HG03064 (cell line): ENCODE measurements at regions not wholly inside any gene's neighbourhood (a gene's known extent, or its start where the extent isn't known, plus 50 kb on each side); places are given as distances from the start of the nearest gene placed in this dataset.

Source experiments
- ATAC-seq: cut with Tn5 transposase; IDR thresholded peaks from one replicate; pipeline ENCODE4 v1.9.1; 2021; ENCODE audit warnings: low read depth; ENCODE audit not compliant: unreplicated experiment

DNA sequence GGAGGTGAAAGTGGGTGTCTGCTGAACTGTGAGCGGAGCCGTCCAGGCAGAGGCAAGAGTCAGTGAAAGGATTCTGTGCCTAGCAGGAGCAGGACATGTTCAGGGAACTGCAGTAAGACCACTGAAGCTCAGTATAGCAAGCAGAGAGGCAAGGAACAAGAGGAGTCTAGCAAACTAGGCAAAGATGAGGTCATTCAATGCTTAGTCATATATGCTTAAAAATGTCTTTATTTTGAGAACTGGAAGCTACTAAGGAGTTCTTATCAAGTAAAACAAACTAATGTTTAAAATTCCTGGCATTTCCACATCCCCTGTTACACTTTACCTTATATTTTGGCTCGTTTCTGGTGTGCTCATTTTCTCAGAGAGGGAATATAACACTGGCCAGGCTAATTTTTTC, 913.4 kb downstream of the CBLN2 start:
- no peak for ATAC-seq

DNA sequence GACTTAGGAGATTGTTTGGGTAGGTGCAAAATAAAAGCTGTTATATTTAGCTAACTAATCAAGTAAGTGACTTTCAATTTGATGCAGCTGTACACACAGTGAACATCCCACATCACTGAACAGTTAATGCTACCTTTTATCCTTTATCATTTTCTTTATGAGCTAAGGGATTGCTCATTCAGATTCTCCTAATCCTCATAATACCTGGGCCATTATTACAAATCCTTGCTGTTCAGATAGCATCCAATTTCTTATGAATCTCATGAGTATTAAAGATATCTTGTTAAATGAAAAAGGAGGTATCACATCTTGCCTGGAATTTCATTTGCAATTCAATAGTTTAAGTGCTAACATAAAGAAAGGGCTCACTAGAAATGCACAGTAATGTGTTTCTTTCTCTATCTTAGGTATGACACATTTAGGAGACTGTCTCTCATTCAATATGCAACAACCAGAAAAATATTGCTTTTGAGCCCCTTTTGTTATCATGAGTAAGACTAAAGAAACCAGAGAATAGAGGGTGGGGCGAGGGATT, 918.5 kb downstream of the CBLN2 start:
- no peak for ATAC-seq

DNA sequence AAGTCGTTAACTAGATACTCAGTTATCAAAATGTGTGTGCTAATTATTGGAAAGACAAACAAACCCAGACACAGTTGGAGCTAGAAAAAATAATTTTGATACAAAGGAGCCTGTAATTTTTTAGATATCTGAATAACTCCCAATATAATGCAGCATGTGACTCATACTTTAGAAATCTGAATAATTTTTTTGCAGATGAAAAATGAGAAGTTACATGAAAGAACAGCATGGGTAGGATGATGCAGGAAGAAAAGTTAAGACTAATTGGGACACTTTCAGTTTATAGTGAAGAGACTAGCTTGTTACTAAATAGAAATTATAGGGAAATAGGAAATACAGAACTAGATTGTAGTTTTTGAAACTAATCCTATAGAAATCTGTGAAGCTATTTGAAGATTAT, 945.8 kb downstream of the CBLN2 start:
- ATAC-seq = no peak

DNA sequence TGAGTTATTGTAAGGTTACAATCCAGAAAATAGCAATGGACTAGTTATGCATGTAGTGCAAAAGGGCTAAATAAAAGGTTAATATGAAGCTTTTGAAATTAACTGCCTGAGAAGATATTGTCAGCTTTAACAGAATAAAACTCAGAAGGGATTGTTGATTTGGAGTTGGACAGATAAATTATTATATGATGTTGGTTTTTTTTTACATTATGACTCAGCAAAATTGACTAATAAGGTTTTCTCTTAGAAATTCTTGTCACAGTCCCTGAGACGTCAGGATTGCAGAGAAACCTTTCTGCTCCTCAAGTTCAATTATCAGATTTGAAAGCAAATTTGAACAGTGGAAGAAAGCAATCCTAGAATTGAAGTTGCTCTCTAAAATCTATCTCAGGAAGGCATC, 946.9 kb downstream of the CBLN2 start:
- ATAC-seq = no peak

DNA sequence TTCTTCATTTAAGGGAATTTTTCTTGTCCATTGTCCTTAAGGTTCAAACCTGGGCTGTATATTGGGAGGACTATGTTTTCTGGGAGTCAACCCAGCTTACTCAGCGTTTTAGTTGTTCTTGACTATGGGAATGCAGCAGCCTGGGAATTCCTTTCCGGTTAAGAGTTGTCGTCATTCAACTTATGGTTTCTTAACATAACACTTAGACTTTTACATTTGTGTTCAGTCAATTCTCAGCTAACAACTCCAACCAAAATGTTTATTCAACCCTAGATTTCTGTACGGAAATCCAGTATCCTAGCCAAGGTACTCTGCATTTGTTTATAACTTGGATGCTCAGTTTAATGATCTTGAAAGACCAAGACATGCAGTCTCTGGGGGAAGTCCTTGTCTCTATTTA, 960.9 kb downstream of the CBLN2 start:
- ATAC-seq = no peak

DNA sequence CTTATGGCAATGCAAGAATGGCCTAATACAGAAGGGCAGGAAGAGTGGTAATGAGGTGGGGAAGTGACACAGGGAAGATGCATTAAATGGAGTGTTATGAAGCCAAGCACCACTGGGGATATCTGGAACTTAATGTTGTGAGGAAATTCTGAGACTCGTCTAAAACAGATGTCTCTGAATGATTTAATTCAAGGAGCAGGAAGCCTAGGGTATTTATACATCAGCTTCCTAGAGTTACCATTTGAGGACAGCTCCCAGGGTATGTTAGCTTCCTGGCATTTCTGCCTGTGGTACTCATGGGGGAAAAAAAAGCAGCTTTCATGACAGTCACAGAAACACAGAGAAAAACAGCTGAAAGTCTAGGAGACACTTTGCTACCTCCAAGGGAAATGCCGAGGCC, 989.5 kb downstream of the CBLN2 start:
- ATAC-seq = no peak

DNA sequence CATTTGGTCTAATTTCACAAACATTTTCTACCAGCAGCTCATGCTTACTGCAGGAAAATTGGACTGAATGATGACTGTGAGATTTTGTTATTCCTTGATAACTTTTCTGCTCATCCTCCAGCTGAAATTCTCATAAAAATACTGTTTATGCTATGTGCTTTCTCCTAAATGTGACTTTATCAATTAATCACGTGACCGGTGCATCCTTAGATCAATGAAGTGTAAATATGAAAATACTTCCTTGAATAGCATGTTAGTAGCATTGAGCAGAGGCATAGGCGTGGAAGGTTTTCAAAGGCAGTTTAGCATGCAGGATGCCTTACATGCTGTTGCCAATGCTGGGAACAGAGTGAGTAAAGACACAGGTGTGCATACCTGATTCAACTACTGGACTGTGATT, 1002.5 kb downstream of the CBLN2 start:
- no peak for ATAC-seq

DNA sequence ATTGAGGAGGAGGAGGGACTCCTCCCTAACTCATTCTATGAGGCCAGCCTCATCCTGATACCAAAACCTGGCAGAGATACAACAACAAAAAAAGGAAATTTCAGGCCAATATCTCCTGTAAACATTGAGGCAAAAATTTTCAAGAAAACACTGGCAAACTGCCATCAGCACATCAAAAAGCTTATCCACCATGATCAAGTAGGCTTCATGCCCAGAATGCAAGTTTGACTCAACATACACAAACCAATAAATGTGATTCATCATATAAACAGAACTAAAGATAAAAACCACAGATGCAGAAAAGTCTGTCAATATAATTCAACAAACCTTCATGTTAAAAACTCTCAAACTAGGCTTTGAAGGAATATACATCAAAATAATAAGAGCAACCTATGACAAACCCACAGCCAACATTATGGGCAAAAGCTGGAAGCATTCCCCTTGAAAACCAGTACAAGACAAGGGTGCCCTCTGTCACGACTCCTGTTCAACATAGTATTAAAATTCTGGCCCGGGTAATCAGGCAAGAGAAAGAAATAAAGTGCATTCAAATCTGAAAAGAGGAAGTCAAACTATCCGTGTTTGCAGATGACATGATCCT, 1014.3 kb downstream of the CBLN2 start:
- no peak for ATAC-seq

DNA sequence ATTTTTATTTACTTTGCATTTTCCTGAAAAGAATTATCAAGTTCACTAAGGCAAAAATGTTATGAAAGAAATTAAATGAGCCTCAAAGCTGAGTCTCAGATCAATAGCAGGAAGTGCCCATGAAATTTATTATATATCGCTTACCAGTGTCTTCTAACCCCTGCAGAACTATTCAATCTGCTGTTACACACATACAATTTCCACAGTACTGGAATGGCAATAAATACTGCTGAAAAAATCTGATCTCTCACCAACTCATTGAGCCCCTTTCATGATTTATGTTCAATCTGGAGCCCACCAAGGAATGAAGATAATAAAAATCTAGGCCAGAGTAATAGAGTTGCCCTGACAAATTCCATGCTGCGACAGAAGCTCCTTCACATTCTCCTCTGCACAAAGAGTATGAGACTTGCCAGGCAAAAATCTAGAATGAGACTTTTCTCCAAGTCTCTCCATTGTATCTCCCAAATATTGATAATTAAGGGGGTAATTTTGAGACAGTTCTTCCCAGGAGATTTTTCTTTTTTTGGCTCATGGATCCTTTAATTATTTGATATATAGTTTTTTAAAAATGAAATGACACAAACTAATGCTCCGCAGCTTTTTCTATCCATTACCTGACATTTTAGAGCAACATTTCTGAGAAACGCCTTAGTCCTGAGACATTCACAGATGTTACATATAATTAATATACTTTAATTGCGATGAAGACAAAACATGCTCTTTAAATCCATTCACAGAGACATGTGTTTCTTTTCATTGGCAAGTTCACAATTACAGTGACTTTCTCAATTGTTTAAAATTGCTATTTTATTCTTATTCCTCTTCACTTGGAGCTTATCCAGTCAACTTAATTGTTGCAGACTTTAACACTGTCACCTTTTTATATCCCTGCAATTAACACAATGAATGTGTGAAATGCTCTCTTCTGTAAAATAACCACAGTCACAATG, 1020.4 kb downstream of the CBLN2 start:
- no peak for ATAC-seq

DNA sequence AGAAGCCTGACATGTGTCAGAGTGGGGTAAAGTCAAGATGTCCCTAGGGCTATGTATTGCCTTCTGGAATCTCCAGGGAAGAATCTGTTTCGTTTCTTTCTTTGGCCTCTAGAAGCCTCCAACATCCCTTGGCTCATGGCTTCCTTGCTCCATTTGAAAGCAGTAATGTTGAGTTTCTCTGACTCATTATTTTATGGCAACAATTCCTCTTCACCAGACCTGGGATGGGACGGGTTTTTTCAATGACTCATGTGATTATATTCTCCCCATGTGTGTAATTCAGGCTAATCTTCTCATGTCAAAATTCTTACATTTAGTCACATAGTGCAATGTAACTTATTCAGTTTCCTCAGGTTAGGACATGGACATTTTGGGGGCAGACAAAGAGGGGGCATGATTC, 1038.6 kb downstream of the CBLN2 start:
- ATAC-seq = no peak

DNA sequence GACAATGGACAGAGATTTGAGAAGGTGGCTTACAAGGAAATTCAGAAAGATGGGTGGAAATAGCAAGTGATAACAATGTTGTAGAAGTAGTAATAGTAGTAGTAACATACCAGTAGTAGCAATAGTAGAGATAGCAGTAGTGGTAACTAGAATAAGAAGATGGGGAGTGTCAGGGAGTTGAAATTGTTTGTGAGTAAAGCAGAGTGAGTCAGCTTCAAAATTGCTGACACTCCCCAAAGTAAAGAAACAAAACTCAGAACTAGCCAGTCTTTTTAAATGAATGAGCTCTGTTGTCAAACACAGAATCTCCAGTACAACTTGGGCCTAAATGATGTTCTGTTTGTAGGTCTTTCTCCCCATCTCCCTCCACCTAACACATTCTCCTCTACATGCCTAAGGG, 1040.9 kb downstream of the CBLN2 start:
- ATAC-seq = no peak

DNA sequence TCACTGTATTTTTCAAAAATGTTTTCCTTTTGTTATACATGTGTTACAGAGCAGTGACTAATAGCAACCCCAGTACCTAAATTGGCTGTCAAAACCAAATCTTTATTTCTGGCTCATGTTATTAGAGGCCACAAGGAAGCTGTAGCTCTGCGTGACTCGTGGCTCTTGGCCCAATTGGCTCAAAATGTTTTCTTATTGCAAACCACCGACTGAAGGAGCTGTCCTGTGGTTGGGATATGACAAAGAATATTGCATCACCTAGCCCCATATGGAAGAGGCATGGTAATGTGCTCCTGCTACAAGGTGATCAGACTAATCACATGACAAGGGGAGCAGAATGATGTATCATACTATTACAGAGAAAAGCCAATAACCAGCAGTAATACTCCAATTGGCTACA, 1058.5 kb downstream of the CBLN2 start:
- no peak for ATAC-seq

DNA sequence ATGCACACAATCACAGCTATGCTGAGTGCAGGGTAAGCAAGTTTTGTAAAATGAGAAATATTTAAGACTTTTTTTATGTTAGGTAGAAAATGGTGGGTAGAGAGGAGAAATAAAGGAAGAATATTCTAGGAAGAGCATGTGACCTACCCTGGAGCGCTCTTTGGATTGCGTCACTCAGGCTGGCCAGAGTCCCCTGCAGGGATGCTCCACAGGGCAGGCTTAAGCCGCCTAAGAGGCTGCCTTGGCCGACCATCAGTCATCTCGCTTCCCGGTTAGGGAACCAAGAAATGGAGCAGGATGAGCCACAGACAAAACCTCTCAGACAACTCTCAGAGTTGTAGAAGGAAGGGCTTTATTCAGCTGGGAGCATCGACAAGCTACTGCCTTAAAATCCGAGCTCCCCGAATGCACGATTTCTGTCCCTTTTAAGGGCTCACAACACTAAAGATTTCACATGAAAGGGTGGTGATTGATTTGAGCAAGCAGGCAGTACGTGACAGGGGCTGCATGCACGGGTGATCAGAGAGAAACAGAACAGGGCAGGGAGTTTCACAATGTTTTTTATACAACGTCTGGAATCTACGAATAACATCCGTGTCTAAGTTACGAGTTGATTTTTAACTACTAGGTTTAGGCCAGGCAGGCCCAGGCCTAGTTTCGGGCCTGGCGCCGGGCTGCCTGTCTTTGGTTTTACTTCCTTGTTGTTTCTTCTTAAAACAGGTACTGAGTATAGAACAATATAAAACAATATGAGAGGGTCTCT, 1072.0 kb downstream of the CBLN2 start:
- ATAC-seq = no peak

DNA sequence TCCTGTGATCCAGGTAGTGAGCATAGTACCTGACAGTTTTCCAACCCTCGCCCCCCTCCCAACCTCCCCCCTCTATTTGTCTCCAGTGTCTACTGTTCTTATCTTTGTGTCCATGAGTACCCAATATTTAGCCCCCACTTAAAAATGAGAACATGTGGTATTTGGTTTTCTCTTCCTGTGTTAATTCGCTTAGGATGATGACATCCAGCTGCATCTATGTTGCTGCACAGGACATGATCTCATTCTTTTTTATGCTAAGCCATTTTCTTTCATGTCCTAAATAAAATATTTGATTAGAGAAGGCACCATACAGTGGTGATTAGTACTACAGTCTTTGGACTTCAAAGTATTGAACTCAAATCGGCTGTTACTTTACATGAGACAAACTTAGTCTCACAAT, 1087.9 kb downstream of the CBLN2 start:
- ATAC-seq = no peak

DNA sequence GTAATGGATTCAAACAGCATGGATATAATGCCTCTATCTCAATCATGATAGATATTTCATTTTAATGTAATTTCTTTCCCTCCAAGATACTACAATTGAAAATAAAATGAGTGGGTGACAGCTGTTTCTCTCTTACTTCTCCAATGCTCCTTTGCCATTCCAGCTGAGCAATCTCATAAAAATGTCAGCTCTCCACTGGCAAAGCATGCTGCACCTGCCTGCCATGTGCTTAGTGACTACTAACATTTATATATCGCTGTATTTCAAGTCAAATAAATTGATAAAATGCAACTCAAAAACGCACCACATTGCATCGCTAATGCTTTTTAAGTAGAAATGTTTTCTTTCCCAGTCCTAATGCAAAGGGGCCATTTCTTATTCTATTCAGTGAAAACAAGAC, 1093.9 kb downstream of the CBLN2 start:
- ATAC-seq = no peak

DNA sequence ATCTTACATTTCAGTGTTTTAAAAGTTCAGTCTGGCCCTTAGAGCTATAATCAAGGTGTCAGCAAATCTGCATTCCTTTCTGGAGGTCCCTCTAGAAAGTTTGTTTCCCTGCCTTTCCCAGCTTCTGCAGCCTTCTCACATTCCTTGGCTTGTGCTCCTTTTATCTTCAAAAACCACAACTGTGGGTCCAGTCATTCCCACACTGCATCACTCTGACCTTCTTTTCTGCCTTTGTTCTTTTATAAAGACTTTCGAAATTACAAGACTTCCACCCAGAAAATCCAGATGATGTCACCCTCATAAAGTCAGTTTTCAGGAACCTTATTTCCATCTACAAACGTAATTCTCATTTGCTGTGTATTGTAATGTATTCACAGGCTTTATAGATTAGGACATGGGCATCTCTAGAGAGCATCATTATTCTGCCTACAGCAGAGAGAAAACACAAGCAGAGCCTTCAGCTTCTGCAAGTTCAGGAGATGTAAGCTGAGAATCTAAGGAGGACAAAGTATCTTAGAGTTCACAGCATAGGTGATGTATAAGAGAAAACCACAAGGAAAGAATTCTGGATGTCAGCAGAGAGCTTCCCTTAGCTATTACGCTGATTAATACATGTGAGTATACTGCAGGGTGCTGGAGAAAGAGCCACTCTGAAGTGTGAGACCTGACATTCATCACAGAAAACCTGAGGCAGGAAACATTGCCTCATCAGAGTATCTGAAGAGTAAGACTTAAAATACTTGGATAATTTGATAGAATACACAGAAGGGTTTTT, 1100.2 kb downstream of the CBLN2 start:
- no peak for ATAC-seq

DNA sequence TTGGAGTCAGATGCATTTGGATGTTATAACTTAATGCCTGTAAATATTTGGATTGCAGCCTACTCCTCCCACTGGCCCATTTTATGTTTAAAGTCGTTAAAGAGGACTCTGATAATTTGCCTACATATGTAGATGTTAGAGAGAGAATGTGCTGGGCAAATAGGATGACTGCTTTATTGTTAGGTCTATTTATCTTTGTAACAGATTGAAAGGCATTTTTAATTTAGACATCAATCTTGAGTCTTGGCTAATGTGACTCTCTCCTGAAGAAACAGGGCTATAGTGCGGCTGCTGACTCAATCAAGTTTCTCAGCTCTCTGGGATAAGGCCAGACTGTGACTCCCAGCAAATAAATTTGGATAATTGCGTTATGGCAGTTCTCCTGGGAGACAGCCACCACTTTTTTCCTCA, 1101.4 kb downstream of the CBLN2 start:
- no peak for ATAC-seq

DNA sequence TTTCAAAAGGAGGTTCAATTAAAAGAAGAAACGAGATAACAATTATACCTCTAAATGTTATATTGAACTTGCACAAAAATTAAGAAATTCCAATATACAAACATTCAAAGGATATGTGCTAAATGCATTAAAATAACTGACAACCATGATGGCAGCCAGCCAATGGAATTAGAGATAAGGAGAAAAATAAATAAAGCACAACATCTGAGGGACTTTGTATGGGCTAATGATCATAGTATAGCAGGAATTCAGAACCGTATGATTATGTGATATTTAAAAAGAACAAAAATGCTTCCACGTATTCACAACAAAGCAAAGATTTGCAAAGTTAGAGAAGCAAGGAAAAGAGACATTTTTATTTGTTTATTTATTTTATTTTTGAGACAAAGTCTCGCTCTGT, 1103.0 kb downstream of the CBLN2 start:
- ATAC-seq = no peak

DNA sequence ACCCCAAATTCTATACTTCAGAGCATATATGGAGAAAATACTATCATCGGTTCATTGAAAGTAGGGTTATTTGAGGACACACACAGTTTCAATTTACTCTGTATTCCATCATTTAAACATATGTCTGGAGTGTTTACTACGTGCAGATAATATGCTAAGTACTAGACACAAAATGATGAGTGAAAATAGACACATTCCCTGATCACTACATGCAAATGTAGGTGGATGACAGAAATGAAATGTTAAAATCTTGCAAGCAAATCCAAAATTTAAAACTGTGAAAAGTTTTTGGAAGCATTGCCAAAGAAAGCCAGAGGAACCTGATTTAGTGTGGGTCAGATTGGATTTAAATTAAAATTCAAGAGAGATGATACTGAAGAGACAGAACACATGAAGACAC, 1106.6 kb downstream of the CBLN2 start:
- ATAC-seq = no peak

DNA sequence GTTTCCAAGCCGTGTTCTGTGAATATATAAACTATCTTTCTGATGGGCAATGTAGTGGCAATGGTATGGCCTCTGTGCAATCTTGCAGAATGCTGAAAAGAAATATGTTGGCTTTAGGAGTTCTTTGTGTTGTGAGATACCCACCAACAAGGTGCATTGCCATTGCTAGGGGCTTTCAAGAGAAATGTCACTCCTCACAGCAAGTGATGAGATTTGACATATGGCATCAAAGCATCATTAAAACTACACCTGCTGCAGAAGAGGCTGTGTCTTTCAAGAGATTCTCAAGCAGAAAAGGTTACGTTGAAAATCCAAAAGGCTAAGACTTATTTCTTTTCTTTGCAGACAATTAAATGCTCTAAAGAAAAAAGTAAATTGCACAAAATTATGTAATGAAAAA, 1110.8 kb downstream of the CBLN2 start:
- ATAC-seq = no peak
